ENCODE measurements at regions not wholly inside any gene's neighbourhood (a gene's known extent, or its start where the extent isn't known, plus 50 kb on each side); places are given as distances from the start of the nearest gene placed in this dataset.

DNA sequence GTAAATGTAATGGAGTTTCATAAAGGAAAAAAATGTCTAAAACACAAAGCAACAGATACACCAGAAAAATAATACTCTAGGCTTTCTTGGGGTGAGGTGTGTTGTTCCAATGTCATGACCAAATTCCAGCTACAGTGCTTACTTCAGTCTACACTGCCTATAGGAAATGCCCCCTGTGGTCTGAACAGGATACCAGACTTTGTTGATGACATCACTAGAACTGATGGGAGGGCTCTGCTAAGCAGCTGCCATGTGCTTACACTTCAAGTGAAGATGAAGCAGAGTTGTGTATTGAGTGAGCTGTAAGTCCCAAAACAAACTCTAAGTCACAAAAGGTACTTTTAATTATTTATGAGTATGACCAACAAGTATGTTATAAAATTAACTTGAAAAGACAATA lies 456.1 kb upstream of the IL12A start:
- H3K79me2 ChIP-seq (replicated peaks; ENCODE audit: insufficient read depth, low read length) = no peaks in the 10 kb centered on the region
- H3K36me3 ChIP-seq (ENCODE audit: insufficient read depth, low read length) = no peaks in the 10 kb centered on the region
- no peaks in the 10 kb centered on the region for H3K9me2 ChIP-seq (ENCODE audit: insufficient read depth, low read length)
- H3F3A ChIP-seq (ENCODE audit: insufficient read depth, low read length, poor library complexity, severe bottlenecking) = no peaks in the 10 kb centered on the region
- H3K27me3 ChIP-seq (ENCODE audit: insufficient read depth, low read depth, low read length) = no peaks in the 10 kb centered on the region
- no peak overlapping the region for H3K4me3 ChIP-seq (ENCODE audit: low read length)
- no peak overlapping the region for H3K9ac ChIP-seq (ENCODE audit: low read length)
- no peaks in the 10 kb centered on the region for H4K20me1 ChIP-seq (ENCODE audit: insufficient read depth)
- no peak for TF ChIP-seq REST (IDR thresholded peaks at IDR 0.05; ENCODE audit: borderline replicate concordance)
- TF ChIP-seq SMC3 (conservative IDR thresholded peaks at IDR 0.05; ENCODE audit: poor library complexity) = no peak
- no peak for TF ChIP-seq POLR2AphosphoS5 (IDR thresholded peaks at IDR 0.05)
- no peak for TF ChIP-seq CTCF (IDR thresholded peaks at IDR 0.05; ENCODE audit: poor library complexity, severe bottlenecking)
- TF ChIP-seq TAF1 (IDR thresholded peaks at IDR 0.05; ENCODE audit: low read depth) = no peak
- TF ChIP-seq MXI1 (conservative IDR thresholded peaks at IDR 0.05; ENCODE audit: poor library complexity, severe bottlenecking) = no peak
- TF ChIP-seq RAD21 (conservative IDR thresholded peaks at IDR 0.05) = no peak
- TF ChIP-seq EP300 (conservative IDR thresholded peaks at IDR 0.05; ENCODE audit: poor library complexity, severe bottlenecking) = no peak
- TF ChIP-seq EZH2 (IDR thresholded peaks at IDR 0.05; ENCODE audit: borderline replicate concordance, insufficient read depth, low read length, poor library complexity, severe bottlenecking) = no peak
- no peak overlapping the region for H2AFZ ChIP-seq (ENCODE audit: low read depth, low read length)
- H3K4me2 ChIP-seq (ENCODE audit: low read length) = no peak overlapping the region
- H3K9me3 ChIP-seq (ENCODE audit: low read length) = no peaks in the 10 kb centered on the region
- H3K27ac ChIP-seq (ENCODE audit: low read length) = no peak overlapping the region

- H3K79me2 ChIP-seq (replicated peaks; ENCODE audit: insufficient read depth, low read length) = no peaks in the 10 kb centered on the region
- H3K9me3 ChIP-seq (ENCODE audit: low read length) = no peaks in the 10 kb centered on the region
- no peaks in the 10 kb centered on the region for H3F3A ChIP-seq (ENCODE audit: insufficient read depth, low read length, poor library complexity, severe bottlenecking)
- no peaks in the 10 kb centered on the region for H3K36me3 ChIP-seq (ENCODE audit: insufficient read depth, low read length)
- H3K4me3 ChIP-seq (ENCODE audit: low read length) = no peak overlapping the region
- H3K27me3 ChIP-seq (ENCODE audit: insufficient read depth, low read depth, low read length) = no peaks in the 10 kb centered on the region
- H2AFZ ChIP-seq (ENCODE audit: low read depth, low read length) = no peak overlapping the region
- no peak overlapping the region for H3K27ac ChIP-seq (ENCODE audit: low read length)
- no peaks in the 10 kb centered on the region for H4K20me1 ChIP-seq (ENCODE audit: insufficient read depth)
- no peaks in the 10 kb centered on the region for H3K9me2 ChIP-seq (ENCODE audit: insufficient read depth, low read length)
- TF ChIP-seq CTCF (IDR thresholded peaks at IDR 0.05; ENCODE audit: poor library complexity, severe bottlenecking) (no peak), RAD21 (conservative IDR thresholded peaks at IDR 0.05) (no peak), EP300 (conservative IDR thresholded peaks at IDR 0.05; ENCODE audit: poor library complexity, severe bottlenecking) (no peak), POLR2AphosphoS5 (IDR thresholded peaks at IDR 0.05) (no peak), SMC3 (conservative IDR thresholded peaks at IDR 0.05; ENCODE audit: poor library complexity) (no peak), EZH2 (IDR thresholded peaks at IDR 0.05; ENCODE audit: borderline replicate concordance, insufficient read depth, low read length, poor library complexity, severe bottlenecking) (no peak), REST (IDR thresholded peaks at IDR 0.05; ENCODE audit: borderline replicate concordance) (no peak), TAF1 (IDR thresholded peaks at IDR 0.05; ENCODE audit: low read depth) (no peak), MXI1 (conservative IDR thresholded peaks at IDR 0.05; ENCODE audit: poor library complexity, severe bottlenecking) (no peak)
- no peak overlapping the region for H3K9ac ChIP-seq (ENCODE audit: low read length)
- H3K4me2 ChIP-seq (ENCODE audit: low read length) = no peak overlapping the region
These were observed 454.1 kb upstream of the IL12A start for GRCh38 chr3:159534496-159534895.

Data from neural cell (in vitro differentiated cells).